AG04450 (cell line): ENCODE measurements at regions not wholly inside any gene's neighbourhood (a gene's known extent, or its start where the extent isn't known, plus 50 kb on each side); places are given as distances from the start of the nearest gene placed in this dataset.

Source experiments
- CTCF ChIA-PET: fragments of 300-600, 350-600 bp; formaldehyde crosslinking; extraction: SDS; loops from one replicate; lab custom pipeline; 2022; ENCODE audit warnings: antibody characterized with exemption, inconsistent platforms; lab: Charles Lee
- POLR2A ChIA-PET: fragments of 350-600 bp; formaldehyde crosslinking; extraction: SDS; loops from one replicate; lab custom pipeline; 2021; ENCODE audit warnings: antibody characterized with exemption, inconsistent platforms; lab: Yijun Ruan, JAX
- DNase-seq: peaks from one replicate; pipeline ENCODE4 v3.0.0-alpha.2; 2011; ENCODE audit warnings: low read depth, low spot score
- H3K27ac ChIP-seq: one replicate; pipeline ENCODE4 v1.5.1; 2012; ENCODE audit warnings: low read depth, low read length, control low read depth
- H3K27me3 ChIP-seq: one replicate; pipeline ENCODE4 v1.6.0; 2012; ENCODE audit warnings: low read length; ENCODE audit not compliant: control insufficient read depth, insufficient read depth
- H3K4me3 ChIP-seq: 2 replicates; pipeline ENCODE4 v1.5.1; 2011; ENCODE audit warnings: mild to moderate bottlenecking, low read depth, low read length, control low read depth
- H3K9me3 ChIP-seq: 2 replicates; pipeline ENCODE4 v1.5.1; 2012; ENCODE audit warnings: low read length; ENCODE audit not compliant: control insufficient read depth, insufficient read depth
- TF ChIP-seq, protein P1 (sequence below): IDR thresholded peaks from 2 replicates; pipeline ENCODE4 v1.5.1; 2011; ENCODE audit warnings: low read depth, low read length, control low read depth, inconsistent platforms

DNA sequence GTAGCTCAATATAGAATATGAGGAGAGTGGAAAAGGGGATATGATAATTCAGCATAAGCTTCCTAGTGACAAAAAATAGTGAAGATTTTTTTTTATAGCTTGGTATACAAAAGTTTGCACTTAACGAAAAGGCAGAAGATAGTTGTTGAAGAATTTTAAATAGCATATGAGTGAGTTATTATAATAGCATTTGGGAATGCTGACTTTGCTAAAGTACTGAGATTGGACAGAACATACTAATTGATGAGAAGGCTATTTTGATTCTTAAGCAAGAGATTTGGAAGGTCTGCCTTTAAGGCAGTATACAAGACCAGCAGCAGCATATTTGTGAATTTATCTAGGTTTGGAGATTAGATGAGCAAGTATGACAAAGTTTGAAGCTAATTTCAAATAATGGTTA is 600.9 kb upstream of the POT1 start:
- Histone ChIP-seq H3K9me3 (peaks cover 3% of the 10 kb centered on the region; the same call in 1 of the 2 replicates), H3K27ac (no peak overlapping the region), H3K4me3 (no peak overlapping the region), H3K27me3 (no peaks in the 10 kb centered on the region)
- TF ChIP-seq, protein P1, sequence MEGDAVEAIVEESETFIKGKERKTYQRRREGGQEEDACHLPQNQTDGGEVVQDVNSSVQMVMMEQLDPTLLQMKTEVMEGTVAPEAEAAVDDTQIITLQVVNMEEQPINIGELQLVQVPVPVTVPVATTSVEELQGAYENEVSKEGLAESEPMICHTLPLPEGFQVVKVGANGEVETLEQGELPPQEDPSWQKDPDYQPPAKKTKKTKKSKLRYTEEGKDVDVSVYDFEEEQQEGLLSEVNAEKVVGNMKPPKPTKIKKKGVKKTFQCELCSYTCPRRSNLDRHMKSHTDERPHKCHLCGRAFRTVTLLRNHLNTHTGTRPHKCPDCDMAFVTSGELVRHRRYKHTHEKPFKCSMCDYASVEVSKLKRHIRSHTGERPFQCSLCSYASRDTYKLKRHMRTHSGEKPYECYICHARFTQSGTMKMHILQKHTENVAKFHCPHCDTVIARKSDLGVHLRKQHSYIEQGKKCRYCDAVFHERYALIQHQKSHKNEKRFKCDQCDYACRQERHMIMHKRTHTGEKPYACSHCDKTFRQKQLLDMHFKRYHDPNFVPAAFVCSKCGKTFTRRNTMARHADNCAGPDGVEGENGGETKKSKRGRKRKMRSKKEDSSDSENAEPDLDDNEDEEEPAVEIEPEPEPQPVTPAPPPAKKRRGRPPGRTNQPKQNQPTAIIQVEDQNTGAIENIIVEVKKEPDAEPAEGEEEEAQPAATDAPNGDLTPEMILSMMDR: no peak
- POLR2A ChIA-PET: no interaction called here
- DNase-seq: no peak
- CTCF ChIA-PET: no interaction called here

DNA sequence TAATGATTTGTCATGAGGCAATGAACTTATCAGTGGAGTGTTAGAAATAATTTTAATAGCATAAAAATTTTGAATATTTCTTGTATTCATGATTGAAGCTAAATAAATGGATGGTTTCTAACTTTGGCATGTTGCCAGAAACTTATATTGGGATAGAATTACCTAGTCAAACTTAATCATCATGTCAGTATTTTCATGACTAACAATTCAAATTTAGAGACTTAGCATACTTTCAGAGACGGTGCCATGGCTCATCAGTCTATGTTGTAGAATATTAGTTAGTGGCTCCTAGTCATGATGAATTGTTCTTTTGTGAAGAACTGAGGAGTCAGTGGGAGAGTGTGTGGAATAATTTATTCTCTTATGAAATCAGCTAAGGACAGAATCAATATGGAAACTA is 599.6 kb upstream of the POT1 start:
- Histone ChIP-seq H3K27ac (no peak overlapping the region), H3K27me3 (no peaks in the 10 kb centered on the region), H3K4me3 (no peak overlapping the region), H3K9me3 (no peaks in the 10 kb centered on the region; the same call in 1 of the 2 replicates)
- TF ChIP-seq, protein P1: no peak
- CTCF ChIA-PET: no interaction called here
- no peak for DNase-seq
- POLR2A ChIA-PET: no interaction called here

DNA sequence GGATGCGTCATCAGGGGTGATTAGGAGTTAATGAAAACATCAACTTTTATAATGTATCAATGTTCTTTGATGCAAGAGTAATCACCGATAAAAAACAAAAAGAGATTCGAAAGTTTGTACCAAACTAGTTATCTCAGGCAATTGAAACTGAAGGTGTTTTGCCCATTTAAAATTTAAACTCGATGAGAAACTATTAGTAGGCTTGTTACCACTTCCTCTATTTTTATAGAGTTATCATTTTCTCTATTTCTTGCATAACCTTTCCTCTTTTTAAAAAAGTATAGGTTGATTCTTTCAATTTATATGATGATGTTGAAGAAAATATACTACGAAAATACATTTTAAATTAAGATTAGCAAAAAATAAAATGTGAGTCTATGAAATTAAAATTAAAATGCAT is 597.3 kb upstream of the POT1 start:
- H3K27ac ChIP-seq: no peak overlapping the region
- POLR2A ChIA-PET: no interaction called here
- TF ChIP-seq, protein P1: no peak
- no peak for DNase-seq
- CTCF ChIA-PET: no interaction called here
- no peaks in the 10 kb centered on the region; the same call in 1 of the 2 replicates for H3K9me3 ChIP-seq
- H3K27me3 ChIP-seq: no peaks in the 10 kb centered on the region
- no peak overlapping the region for H3K4me3 ChIP-seq

DNA sequence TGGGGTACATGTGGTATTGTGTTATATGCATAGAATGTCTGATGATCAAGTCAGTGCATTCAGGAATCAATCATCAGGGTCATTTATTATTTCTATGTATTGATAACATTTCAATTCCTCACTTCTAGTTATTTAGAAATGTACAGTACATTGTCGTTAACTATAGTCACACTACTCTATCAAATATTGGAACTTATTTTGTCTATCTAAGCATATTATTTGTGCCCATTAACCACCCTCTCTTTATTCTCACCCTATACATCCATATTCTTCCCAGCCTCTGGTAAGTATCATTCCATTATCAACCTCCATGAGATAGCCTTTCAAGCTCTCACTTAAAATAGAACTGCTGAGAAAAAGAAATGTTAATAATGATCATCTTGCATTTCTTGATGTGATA is 596.5 kb upstream of the POT1 start:
- no peaks in the 10 kb centered on the region for H3K27me3 ChIP-seq
- no peak for DNase-seq
- ChIA-PET POLR2A (no interaction called here), CTCF (no interaction called here)
- no peaks in the 10 kb centered on the region; the same call in 1 of the 2 replicates for H3K9me3 ChIP-seq
- no peak overlapping the region for H3K4me3 ChIP-seq
- no peak overlapping the region for H3K27ac ChIP-seq
- TF ChIP-seq, protein P1: no peak

DNA sequence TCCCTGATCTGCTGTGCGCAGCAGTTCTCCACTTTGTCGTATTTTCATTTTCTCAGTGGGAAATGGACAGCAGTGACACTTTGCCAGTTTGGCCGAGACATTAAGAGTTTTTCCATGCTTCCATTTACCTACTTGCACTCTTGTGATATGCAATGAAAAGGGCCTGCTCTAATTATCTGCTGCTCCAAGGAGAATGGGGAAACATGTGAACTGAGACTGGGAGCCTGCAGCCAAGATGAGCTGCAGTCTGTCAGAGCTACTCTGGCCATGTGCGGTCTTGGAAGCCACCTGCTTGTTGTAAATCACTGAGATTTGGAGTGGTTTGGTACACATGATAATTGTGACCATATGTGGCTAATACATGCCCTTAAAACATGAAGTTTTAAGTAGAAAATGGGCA is 586.6 kb upstream of the POT1 start:
- Histone ChIP-seq H3K4me3 (no peak overlapping the region), H3K27ac (no peak overlapping the region), H3K27me3 (no peaks in the 10 kb centered on the region), H3K9me3 (no peaks in the 10 kb centered on the region; the same call in 1 of the 2 replicates)
- ChIA-PET CTCF (no interaction called here), POLR2A (no interaction called here)
- TF ChIP-seq, protein P1: no peak
- no peak for DNase-seq
